ENCODE measurements at regions not wholly inside any gene's neighbourhood (a gene's known extent, or its start where the extent isn't known, plus 50 kb on each side); places are given as distances from the start of the nearest gene placed in this dataset.
"Not testable (repeated sequence)": the region's sequence is repeated elsewhere in the genome, so short reads cannot be mapped to it uniquely, and the experiment has no call there.

DNA sequence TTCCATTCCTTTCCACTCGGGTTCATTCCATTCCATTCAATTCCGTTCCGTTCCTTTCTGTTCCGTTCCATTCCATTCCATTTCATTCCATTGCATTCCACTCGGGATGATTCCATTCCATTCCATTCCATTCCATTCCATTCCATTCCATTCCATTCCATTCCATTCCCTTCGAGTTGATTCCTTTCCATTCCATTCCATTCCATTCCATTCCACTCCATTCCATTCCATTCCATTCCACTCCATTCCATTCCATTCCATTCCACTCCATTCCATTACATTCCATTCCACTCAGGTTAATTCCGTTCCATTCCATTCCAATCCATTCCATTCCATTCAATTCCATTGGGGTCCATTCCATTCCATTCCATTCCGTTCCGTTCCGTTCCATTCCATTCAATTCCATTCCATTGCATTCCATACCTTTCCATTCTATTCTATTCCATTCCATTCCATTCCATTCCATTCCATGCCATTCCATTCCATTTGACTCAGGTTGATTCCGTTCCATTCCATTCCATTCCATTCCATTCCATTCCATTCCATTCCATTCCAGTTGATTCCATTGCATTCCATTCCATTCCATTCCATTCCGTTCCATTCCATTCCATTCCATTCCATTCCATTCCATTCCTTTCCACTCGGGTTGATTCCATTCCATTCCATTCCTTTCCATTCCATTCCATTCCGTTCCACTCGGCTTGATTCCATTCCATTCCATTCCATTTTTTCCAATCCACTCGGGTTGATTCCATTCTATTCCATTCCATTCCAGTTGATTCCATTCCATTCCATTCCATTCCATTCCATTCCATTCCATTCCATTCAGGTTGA lies 132.5 kb downstream of the CWH43 start:
- TF ChIP-seq, protein P1, sequence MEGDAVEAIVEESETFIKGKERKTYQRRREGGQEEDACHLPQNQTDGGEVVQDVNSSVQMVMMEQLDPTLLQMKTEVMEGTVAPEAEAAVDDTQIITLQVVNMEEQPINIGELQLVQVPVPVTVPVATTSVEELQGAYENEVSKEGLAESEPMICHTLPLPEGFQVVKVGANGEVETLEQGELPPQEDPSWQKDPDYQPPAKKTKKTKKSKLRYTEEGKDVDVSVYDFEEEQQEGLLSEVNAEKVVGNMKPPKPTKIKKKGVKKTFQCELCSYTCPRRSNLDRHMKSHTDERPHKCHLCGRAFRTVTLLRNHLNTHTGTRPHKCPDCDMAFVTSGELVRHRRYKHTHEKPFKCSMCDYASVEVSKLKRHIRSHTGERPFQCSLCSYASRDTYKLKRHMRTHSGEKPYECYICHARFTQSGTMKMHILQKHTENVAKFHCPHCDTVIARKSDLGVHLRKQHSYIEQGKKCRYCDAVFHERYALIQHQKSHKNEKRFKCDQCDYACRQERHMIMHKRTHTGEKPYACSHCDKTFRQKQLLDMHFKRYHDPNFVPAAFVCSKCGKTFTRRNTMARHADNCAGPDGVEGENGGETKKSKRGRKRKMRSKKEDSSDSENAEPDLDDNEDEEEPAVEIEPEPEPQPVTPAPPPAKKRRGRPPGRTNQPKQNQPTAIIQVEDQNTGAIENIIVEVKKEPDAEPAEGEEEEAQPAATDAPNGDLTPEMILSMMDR (IDR thresholded peaks at IDR 0.05; ENCODE audit: poor library complexity, severe bottlenecking) = not testable (repeated sequence)
- TF ChIP-seq EP300 (conservative IDR thresholded peaks at IDR 0.05; ENCODE audit: poor library complexity, severe bottlenecking); TAF1 (IDR thresholded peaks at IDR 0.05; ENCODE audit: low read depth); POLR2AphosphoS5 (IDR thresholded peaks at IDR 0.05); SMC3 (conservative IDR thresholded peaks at IDR 0.05; ENCODE audit: poor library complexity): not testable (repeated sequence)
- TF ChIP-seq, protein P2, sequence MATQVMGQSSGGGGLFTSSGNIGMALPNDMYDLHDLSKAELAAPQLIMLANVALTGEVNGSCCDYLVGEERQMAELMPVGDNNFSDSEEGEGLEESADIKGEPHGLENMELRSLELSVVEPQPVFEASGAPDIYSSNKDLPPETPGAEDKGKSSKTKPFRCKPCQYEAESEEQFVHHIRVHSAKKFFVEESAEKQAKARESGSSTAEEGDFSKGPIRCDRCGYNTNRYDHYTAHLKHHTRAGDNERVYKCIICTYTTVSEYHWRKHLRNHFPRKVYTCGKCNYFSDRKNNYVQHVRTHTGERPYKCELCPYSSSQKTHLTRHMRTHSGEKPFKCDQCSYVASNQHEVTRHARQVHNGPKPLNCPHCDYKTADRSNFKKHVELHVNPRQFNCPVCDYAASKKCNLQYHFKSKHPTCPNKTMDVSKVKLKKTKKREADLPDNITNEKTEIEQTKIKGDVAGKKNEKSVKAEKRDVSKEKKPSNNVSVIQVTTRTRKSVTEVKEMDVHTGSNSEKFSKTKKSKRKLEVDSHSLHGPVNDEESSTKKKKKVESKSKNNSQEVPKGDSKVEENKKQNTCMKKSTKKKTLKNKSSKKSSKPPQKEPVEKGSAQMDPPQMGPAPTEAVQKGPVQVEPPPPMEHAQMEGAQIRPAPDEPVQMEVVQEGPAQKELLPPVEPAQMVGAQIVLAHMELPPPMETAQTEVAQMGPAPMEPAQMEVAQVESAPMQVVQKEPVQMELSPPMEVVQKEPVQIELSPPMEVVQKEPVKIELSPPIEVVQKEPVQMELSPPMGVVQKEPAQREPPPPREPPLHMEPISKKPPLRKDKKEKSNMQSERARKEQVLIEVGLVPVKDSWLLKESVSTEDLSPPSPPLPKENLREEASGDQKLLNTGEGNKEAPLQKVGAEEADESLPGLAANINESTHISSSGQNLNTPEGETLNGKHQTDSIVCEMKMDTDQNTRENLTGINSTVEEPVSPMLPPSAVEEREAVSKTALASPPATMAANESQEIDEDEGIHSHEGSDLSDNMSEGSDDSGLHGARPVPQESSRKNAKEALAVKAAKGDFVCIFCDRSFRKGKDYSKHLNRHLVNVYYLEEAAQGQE (IDR thresholded peaks at IDR 0.05; ENCODE audit: borderline replicate concordance) = not testable (repeated sequence)

Data from neural cell (in vitro differentiated cells).